ENCODE measurements at regions not wholly inside any gene's neighbourhood (a gene's known extent, or its start where the extent isn't known, plus 50 kb on each side); places are given as distances from the start of the nearest gene placed in this dataset.

DNA sequence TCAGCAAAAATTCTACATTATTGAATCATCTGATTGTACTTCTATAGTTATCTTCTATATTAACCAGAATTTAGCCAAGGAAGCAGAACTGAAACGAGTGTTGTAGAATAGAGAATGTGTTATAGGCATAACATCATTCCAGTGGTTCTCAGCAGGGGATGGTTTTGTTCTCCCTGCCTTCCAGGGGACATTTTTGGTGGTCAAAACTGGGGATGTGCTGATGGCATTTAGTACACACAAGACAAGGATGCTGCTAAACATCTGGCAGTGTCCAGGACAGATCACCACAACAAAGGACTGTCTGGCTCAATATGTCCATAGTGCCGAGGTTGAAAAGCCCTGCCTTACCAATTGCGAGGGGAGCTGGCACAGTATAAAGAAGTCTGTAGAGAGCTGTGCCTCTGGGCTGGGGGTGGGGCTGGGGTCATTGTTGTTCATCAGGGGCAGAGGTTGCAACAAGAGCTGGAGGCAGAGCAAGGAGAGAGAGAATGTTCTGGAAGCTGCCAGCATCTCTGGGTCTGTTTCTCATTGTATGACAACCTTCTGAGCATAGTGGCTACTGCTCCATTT, 1472.8 kb downstream of the AACS start:
- TF ChIP-seq, protein P1, sequence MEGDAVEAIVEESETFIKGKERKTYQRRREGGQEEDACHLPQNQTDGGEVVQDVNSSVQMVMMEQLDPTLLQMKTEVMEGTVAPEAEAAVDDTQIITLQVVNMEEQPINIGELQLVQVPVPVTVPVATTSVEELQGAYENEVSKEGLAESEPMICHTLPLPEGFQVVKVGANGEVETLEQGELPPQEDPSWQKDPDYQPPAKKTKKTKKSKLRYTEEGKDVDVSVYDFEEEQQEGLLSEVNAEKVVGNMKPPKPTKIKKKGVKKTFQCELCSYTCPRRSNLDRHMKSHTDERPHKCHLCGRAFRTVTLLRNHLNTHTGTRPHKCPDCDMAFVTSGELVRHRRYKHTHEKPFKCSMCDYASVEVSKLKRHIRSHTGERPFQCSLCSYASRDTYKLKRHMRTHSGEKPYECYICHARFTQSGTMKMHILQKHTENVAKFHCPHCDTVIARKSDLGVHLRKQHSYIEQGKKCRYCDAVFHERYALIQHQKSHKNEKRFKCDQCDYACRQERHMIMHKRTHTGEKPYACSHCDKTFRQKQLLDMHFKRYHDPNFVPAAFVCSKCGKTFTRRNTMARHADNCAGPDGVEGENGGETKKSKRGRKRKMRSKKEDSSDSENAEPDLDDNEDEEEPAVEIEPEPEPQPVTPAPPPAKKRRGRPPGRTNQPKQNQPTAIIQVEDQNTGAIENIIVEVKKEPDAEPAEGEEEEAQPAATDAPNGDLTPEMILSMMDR (IDR thresholded peaks at IDR 0.05) = no peak
- TF ChIP-seq POLR2A (IDR thresholded peaks at IDR 0.05) (no peak), POLR2AphosphoS5 (IDR thresholded peaks at IDR 0.05) (no peak)

All from prostate gland (tissue), 2 donors.